ENCODE measurements at regions not wholly inside any gene's neighbourhood (a gene's known extent, or its start where the extent isn't known, plus 50 kb on each side); places are given as distances from the start of the nearest gene placed in this dataset.

- no peak overlapping the region for H3K4me3 ChIP-seq
- no peaks in the 10 kb centered on the region for H3K9me3 ChIP-seq (ENCODE audit: low read depth)
- Mint-ChIP-seq H3K36me3 (no peaks in the 10 kb centered on the region), H3K4me1 (peaks cover 10% of the 10 kb centered on the region), H3K27ac (no peak overlapping the region), H3K4me3 (no peak overlapping the region), H3K27me3 (ENCODE audit: insufficient read depth, low read depth) (no peaks in the 10 kb centered on the region), H3K9me3 (no peaks in the 10 kb centered on the region)
- H3K36me3 ChIP-seq, result no peaks in the 10 kb centered on the region
- no peak overlapping the region for H3K4me2 ChIP-seq
- no peaks in the 10 kb centered on the region for H4K20me1 ChIP-seq (ENCODE audit: low read depth)
- H3K9ac ChIP-seq, result no peak overlapping the region
- TF ChIP-seq EZH2 (IDR thresholded peaks at IDR 0.05) (no peak), CTCF (IDR thresholded peaks at IDR 0.05) (no peak)
- H3F3A ChIP-seq (ENCODE audit: low read depth), result no peaks in the 10 kb centered on the region
- H3K4me1 ChIP-seq, result no peaks in the 10 kb centered on the region
- no peak overlapping the region for H3K27ac ChIP-seq
- H2AFZ ChIP-seq (replicated peaks), result peak overlapping the region; percentile 12
- DNase-seq (ENCODE audit: low spot score), result no peak
- no peaks in the 10 kb centered on the region for H3K79me2 ChIP-seq (ENCODE audit: low read depth)
- H3K27me3 ChIP-seq, result no peaks in the 10 kb centered on the region
These were observed 1071.2 kb downstream of the TTLL7 start for GRCh38 chr1:82927753-82928152.

- Histone ChIP-seq H2AFZ (replicated peaks) (no peak overlapping the region), H3K4me3 (no peak overlapping the region), H3K27ac (no peak overlapping the region), H3K4me2 (no peak overlapping the region), H3K36me3 (no peaks in the 10 kb centered on the region), H4K20me1 (ENCODE audit: low read depth) (no peaks in the 10 kb centered on the region), H3K27me3 (no peaks in the 10 kb centered on the region), H3K9ac (no peak overlapping the region), H3K4me1 (peaks cover 3% of the 10 kb centered on the region), H3K79me2 (ENCODE audit: low read depth) (no peaks in the 10 kb centered on the region), H3F3A (ENCODE audit: low read depth) (no peaks in the 10 kb centered on the region), H3K9me3 (ENCODE audit: low read depth) (no peaks in the 10 kb centered on the region)
- H3K9me3 Mint-ChIP-seq, result no peaks in the 10 kb centered on the region
- DNase-seq (ENCODE audit: low spot score), result no peak
- no peaks in the 10 kb centered on the region for H3K36me3 Mint-ChIP-seq
- no peak for TF ChIP-seq CTCF (IDR thresholded peaks at IDR 0.05)
- no peak overlapping the region for H3K4me3 Mint-ChIP-seq
- H3K27me3 Mint-ChIP-seq (ENCODE audit: insufficient read depth, low read depth), result no peaks in the 10 kb centered on the region
- H3K27ac Mint-ChIP-seq, result no peak overlapping the region
- peaks cover 30% of the 10 kb centered on the region for H3K4me1 Mint-ChIP-seq
These were observed 1074.3 kb downstream of the TTLL7 start for GRCh38 chr1:82924666-82925065.

GRCh38 chr1:82923931-82924330 is 1075.0 kb downstream of the TTLL7 start:
- Mint-ChIP-seq H3K9me3 (no peaks in the 10 kb centered on the region), H3K4me1 (peaks cover 36% of the 10 kb centered on the region), H3K27me3 (ENCODE audit: insufficient read depth, low read depth) (no peaks in the 10 kb centered on the region), H3K27ac (no peak overlapping the region), H3K36me3 (no peaks in the 10 kb centered on the region), H3K4me3 (no peak overlapping the region)
- H3K4me1 ChIP-seq, result peaks cover 3% of the 10 kb centered on the region
- no peak overlapping the region for H2AFZ ChIP-seq (replicated peaks)
- no peak overlapping the region for H3K4me2 ChIP-seq
- no peak overlapping the region for H3K4me3 ChIP-seq
- no peak overlapping the region for H3K27ac ChIP-seq
- no peak for DNase-seq (ENCODE audit: low spot score)
- no peaks in the 10 kb centered on the region for H4K20me1 ChIP-seq (ENCODE audit: low read depth)
- TF ChIP-seq EZH2phosphoT487 (IDR thresholded peaks at IDR 0.05) (no peak), EZH2 (IDR thresholded peaks at IDR 0.05) (no peak), CTCF (IDR thresholded peaks at IDR 0.05) (no peak)
- no peaks in the 10 kb centered on the region for H3K36me3 ChIP-seq
- H3K27me3 ChIP-seq, result no peaks in the 10 kb centered on the region
- no peak overlapping the region for H3K9ac ChIP-seq
- H3K79me2 ChIP-seq (ENCODE audit: low read depth), result no peaks in the 10 kb centered on the region
- no peaks in the 10 kb centered on the region for H3F3A ChIP-seq (ENCODE audit: low read depth)
- no peaks in the 10 kb centered on the region for H3K9me3 ChIP-seq (ENCODE audit: low read depth)

GRCh38 chr1:82921759-82922158 is 1077.2 kb downstream of the TTLL7 start:
- Histone ChIP-seq H2AFZ (replicated peaks) (no peak overlapping the region), H3K4me3 (no peak overlapping the region), H3K79me2 (ENCODE audit: low read depth) (no peaks in the 10 kb centered on the region), H3K27me3 (no peaks in the 10 kb centered on the region), H3K4me1 (peaks cover 3% of the 10 kb centered on the region), H3K9me3 (ENCODE audit: low read depth) (no peaks in the 10 kb centered on the region), H3K36me3 (no peaks in the 10 kb centered on the region), H3K27ac (no peak overlapping the region), H4K20me1 (ENCODE audit: low read depth) (no peaks in the 10 kb centered on the region), H3F3A (ENCODE audit: low read depth) (no peaks in the 10 kb centered on the region), H3K9ac (no peak overlapping the region), H3K4me2 (no peak overlapping the region)
- no peaks in the 10 kb centered on the region for H3K9me3 Mint-ChIP-seq
- no peak for TF ChIP-seq CTCF (IDR thresholded peaks at IDR 0.05)
- H3K27ac Mint-ChIP-seq, result no peak overlapping the region
- DNase-seq (ENCODE audit: low spot score), result no peak
- H3K36me3 Mint-ChIP-seq, result no peaks in the 10 kb centered on the region
- no peak overlapping the region for H3K4me3 Mint-ChIP-seq
- H3K4me1 Mint-ChIP-seq, result peaks cover 27% of the 10 kb centered on the region
- no peaks in the 10 kb centered on the region for H3K27me3 Mint-ChIP-seq (ENCODE audit: insufficient read depth, low read depth)
